Peyer's patch (tissue), 4 donors: ENCODE measurements at regions not wholly inside any gene's neighbourhood (a gene's known extent, or its start where the extent isn't known, plus 50 kb on each side); places are given as distances from the start of the nearest gene placed in this dataset.

Experiments
- CTCF ChIP-seq, 6 experiments: fragments of 450-650 bp in 4 of 6; fragments of 200-600 bp in 2 of 6; sonication (generic) in 1 of 6; IDR thresholded peaks; one replicate each; pipeline ENCODE4 v1.5.1; 2017 to 2019; ENCODE audit warnings: antibody characterized with exemption in 6 of 6, mild to moderate bottlenecking in 3 of 6, moderate library complexity in 1 of 6
- POLR2A ChIP-seq, 2 donors: fragments of 450-650 bp; IDR thresholded peaks; one replicate each; pipeline ENCODE4 v1.5.1; 2017; ENCODE audit warnings: antibody characterized with exemption in 2 of 2, mild to moderate bottlenecking in 2 of 2, moderate library complexity in 2 of 2

GRCh38 chr12:92277795-92278194 is 132.1 kb upstream of the BTG1 start:
- no peak for TF ChIP-seq POLR2A (IDR thresholded peaks at IDR 0.05)
- no peak for TF ChIP-seq CTCF (IDR thresholded peaks at IDR 0.05)
